Smooth muscle cell (in vitro differentiated cells): ENCODE measurements at regions not wholly inside any gene's neighbourhood (a gene's known extent, or its start where the extent isn't known, plus 50 kb on each side); places are given as distances from the start of the nearest gene placed in this dataset.

Source experiments
- DNase-seq: peaks from one replicate; lab custom pipeline; 2025; ENCODE audit not compliant: unreplicated experiment; lab: John Stamatoyannopoulos, UW
- H2AFZ ChIP-seq: fragments of 200-600 bp; sonication (generic); 2 replicates; pipeline ENCODE4 v1.6.0; 2016; ENCODE audit warnings: antibody characterized with exemption, low read depth, mild to moderate bottlenecking
- H3F3A ChIP-seq: fragments of 200-600 bp; sonication (generic); 2 replicates; pipeline ENCODE4 v1.6.0; 2017; ENCODE audit warnings: antibody characterized with exemption, low read depth
- H3K27ac ChIP-seq: fragments of 200-600 bp; sonication (generic); 2 replicates; pipeline ENCODE4 v1.5.1; 2016; ENCODE audit warnings: low read depth, mild to moderate bottlenecking
- H3K27me3 ChIP-seq: fragments of 200-600 bp; sonication (generic); 2 replicates; pipeline ENCODE4 v1.6.1; 2016; ENCODE audit warnings: low read depth, mild to moderate bottlenecking
- H3K36me3 ChIP-seq: fragments of 200-600 bp; sonication (generic); 2 replicates; pipeline ENCODE4 v1.5.1; 2016; ENCODE audit warnings: low read depth
- H3K4me1 ChIP-seq: fragments of 200-600 bp; sonication (generic); 2 replicates; pipeline ENCODE4 v1.5.1; 2016; ENCODE audit warnings: low read depth
- H3K4me2 ChIP-seq: fragments of 200-600 bp; sonication (generic); 2 replicates; pipeline ENCODE4 v1.6.0; 2016; ENCODE audit warnings: mild to moderate bottlenecking
- H3K4me3 ChIP-seq: fragments of 200-600 bp; sonication (generic); 2 replicates; pipeline ENCODE4 v1.5.1; 2016; ENCODE audit warnings: mild to moderate bottlenecking
- H3K79me2 ChIP-seq: fragments of 200-600 bp; sonication (generic); 2 replicates; pipeline ENCODE4 v1.6.0; 2016; ENCODE audit warnings: low read depth, mild to moderate bottlenecking
- H3K9ac ChIP-seq: fragments of 200-600 bp; sonication (generic); 2 replicates; pipeline ENCODE4 v1.6.0; 2016; ENCODE audit warnings: low read depth
- H3K9me3 ChIP-seq: fragments of 200-600 bp; sonication (generic); replicated peaks from 2 replicates; pipeline ENCODE4 v1.5.1; 2016; ENCODE audit warnings: low read depth
- H4K20me1 ChIP-seq: fragments of 200-600 bp; sonication (generic); 2 replicates; pipeline ENCODE4 v1.6.0; 2016; ENCODE audit warnings: low read depth
- WGBS: methylation state at CpG from one replicate; pipeline ENCODE4 v1.1.7; 2016; ENCODE audit warnings: low lambda C conversion rate; 5-methylcytosine and 5-hydroxymethylcytosine counted together
- TF ChIP-seq, protein P1 (sequence below): fragments of 200-600 bp; sonication (generic); IDR thresholded peaks from 2 replicates; pipeline ENCODE4 v1.5.1; 2017; ENCODE audit warnings: borderline replicate concordance, mild to moderate bottlenecking, antibody characterized with exemption; ENCODE audit not compliant: insufficient read depth, poor library complexity, severe bottlenecking

DNA sequence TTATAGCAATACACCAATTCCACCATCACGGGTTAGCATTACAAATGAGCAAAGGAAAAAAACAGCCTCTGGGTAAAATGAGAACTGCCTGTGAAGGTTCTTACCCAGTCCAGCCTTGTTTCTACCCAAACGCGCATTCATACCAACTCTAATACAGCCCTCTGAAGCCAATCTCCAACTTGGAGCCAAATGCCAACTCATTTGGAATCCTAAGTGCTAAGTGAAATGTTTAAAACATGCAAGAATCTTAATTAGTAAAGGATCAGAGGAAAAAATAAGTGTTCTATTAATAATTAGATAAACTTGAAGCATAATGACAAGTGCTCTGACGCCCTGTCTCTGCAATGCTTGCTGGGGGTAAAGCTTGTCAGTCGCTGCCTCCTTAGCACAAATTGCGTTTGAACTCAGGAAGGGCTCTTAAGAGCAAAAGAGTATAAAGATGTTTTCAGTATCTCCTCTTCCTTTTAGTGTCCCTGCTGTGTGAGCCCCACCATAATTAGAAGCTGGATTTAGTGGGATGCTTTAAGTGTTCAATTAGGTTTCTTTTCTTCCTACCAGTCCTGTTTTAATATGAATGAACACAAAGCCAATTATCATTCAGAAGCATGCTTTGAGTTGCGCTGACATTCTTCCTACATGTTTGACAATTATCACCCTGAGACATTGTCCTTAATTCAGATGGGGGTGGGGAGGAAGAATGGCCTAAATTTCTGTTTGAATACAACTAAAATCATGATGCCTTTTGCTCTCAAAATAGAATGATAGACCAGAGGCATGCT, 537.6 kb downstream of the DTWD2 start:
- H2AFZ ChIP-seq = no peak overlapping the region
- H3K4me3 ChIP-seq = no peak overlapping the region
- H3K79me2 ChIP-seq = no peaks in the 10 kb centered on the region
- TF ChIP-seq, protein P1, sequence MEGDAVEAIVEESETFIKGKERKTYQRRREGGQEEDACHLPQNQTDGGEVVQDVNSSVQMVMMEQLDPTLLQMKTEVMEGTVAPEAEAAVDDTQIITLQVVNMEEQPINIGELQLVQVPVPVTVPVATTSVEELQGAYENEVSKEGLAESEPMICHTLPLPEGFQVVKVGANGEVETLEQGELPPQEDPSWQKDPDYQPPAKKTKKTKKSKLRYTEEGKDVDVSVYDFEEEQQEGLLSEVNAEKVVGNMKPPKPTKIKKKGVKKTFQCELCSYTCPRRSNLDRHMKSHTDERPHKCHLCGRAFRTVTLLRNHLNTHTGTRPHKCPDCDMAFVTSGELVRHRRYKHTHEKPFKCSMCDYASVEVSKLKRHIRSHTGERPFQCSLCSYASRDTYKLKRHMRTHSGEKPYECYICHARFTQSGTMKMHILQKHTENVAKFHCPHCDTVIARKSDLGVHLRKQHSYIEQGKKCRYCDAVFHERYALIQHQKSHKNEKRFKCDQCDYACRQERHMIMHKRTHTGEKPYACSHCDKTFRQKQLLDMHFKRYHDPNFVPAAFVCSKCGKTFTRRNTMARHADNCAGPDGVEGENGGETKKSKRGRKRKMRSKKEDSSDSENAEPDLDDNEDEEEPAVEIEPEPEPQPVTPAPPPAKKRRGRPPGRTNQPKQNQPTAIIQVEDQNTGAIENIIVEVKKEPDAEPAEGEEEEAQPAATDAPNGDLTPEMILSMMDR = no peak
- H4K20me1 ChIP-seq = no peaks in the 10 kb centered on the region
- H3K27ac ChIP-seq = no peak overlapping the region
- H3F3A ChIP-seq = no peaks in the 10 kb centered on the region
- no peaks in the 10 kb centered on the region for H3K36me3 ChIP-seq
- no peak overlapping the region for H3K9ac ChIP-seq
- no peaks in the 10 kb centered on the region for H3K27me3 ChIP-seq
- H3K4me2 ChIP-seq = no peak overlapping the region
- H3K9me3 ChIP-seq = no peaks in the 10 kb centered on the region
- 83% methylated on average over 7 of the region's 7 CpGs for WGBS
- DNase-seq = no peak
- peaks cover 19% of the 10 kb centered on the region for H3K4me1 ChIP-seq

DNA sequence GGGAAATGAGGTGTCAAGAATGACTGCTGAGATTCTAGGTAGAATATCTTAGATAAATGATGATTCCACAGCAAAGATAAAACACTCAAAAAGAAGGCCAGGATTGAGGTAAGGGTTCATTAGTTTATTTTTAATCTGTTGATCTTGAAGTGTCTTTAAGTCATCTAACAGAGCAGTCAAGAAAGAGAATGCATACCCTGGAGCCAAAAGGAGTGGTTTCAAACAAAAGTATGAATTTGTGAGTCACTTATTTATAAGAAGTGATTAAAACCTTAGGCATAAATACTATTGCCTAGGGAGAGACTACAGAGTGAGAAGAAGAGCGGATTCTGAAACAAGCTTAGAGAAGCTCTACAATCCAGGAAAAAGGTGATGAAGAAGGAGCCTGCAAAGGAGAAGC, 541.0 kb downstream of the DTWD2 start:
- H3K79me2 ChIP-seq = no peaks in the 10 kb centered on the region
- H4K20me1 ChIP-seq = no peaks in the 10 kb centered on the region
- TF ChIP-seq, protein P1 = no peak
- H3K36me3 ChIP-seq = no peaks in the 10 kb centered on the region
- H3K9ac ChIP-seq = no peak overlapping the region
- H2AFZ ChIP-seq = no peak overlapping the region
- no peak overlapping the region for H3K27ac ChIP-seq
- H3K4me3 ChIP-seq = no peak overlapping the region
- WGBS = 91% methylated on average over 1 of the region's 1 CpG
- DNase-seq = no peak
- H3F3A ChIP-seq = no peaks in the 10 kb centered on the region
- no peaks in the 10 kb centered on the region for H3K27me3 ChIP-seq
- H3K4me1 ChIP-seq = peaks cover 19% of the 10 kb centered on the region
- no peaks in the 10 kb centered on the region for H3K9me3 ChIP-seq
- no peak overlapping the region for H3K4me2 ChIP-seq

DNA sequence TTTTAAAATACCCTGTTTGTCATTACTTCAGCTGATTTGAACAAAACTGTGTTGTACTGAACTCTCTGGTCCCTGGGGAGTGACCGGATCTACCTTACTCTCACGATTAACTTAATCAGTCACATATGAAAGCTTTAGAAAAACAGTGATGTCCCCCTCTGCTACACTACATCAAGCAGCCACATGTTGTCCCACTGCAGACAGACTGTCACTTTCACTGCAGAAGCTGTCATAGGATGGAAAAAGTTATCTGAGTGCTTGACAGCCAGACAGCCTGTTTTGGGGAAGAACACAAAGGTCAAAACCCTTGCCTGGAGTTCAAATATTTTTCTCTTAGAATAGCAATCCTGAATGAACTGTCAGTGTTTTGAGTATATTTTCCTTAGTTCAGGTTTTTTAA, 546.4 kb downstream of the DTWD2 start:
- 94% methylated on average over 2 of the region's 2 CpGs for WGBS
- Histone ChIP-seq H3K9ac (no peak overlapping the region), H3K9me3 (no peaks in the 10 kb centered on the region), H3K79me2 (no peaks in the 10 kb centered on the region), H3K27ac (no peak overlapping the region), H2AFZ (no peak overlapping the region), H3K4me2 (no peak overlapping the region), H3K4me3 (no peak overlapping the region), H3K4me1 (no peaks in the 10 kb centered on the region), H3K27me3 (no peaks in the 10 kb centered on the region), H4K20me1 (no peaks in the 10 kb centered on the region), H3K36me3 (no peaks in the 10 kb centered on the region), H3F3A (no peaks in the 10 kb centered on the region)
- no peak for DNase-seq
- TF ChIP-seq, protein P1 = no peak

DNA sequence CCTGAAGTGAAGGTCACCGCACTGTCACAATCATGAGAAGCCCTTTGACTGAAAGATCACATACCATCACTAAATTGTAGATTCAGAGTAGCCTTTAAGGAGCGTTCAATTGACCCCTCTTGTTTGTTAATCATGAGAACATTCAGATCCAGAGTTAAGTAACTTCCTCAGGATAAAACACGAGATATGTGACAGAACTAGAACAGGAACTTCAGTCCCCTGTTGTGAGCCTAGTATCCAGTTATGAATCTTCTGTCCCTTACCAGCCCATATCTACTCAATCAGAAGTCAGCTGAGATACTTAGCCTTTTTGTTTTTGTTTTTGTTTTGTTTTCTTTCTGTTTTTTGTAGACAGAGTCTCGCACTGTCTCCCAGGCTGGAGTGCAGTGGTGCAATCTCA, 547.3 kb downstream of the DTWD2 start:
- no peaks in the 10 kb centered on the region for H3K9me3 ChIP-seq
- no peaks in the 10 kb centered on the region for H3K79me2 ChIP-seq
- no peaks in the 10 kb centered on the region for H3K4me1 ChIP-seq
- H3K4me2 ChIP-seq = no peak overlapping the region
- no peaks in the 10 kb centered on the region for H3F3A ChIP-seq
- no peak overlapping the region for H2AFZ ChIP-seq
- no peak overlapping the region for H3K9ac ChIP-seq
- H3K27ac ChIP-seq = no peak overlapping the region
- 91% methylated on average over 4 of the region's 4 CpGs for WGBS
- H3K4me3 ChIP-seq = no peak overlapping the region
- TF ChIP-seq, protein P1 = no peak
- no peak for DNase-seq
- H4K20me1 ChIP-seq = no peaks in the 10 kb centered on the region
- H3K36me3 ChIP-seq = no peaks in the 10 kb centered on the region
- no peaks in the 10 kb centered on the region for H3K27me3 ChIP-seq
